SJCRH30 (cell line): ENCODE measurements at regions not wholly inside any gene's neighbourhood (a gene's known extent, or its start where the extent isn't known, plus 50 kb on each side); places are given as distances from the start of the nearest gene placed in this dataset.

Experiments
- DNase-seq, 2 experiments: peaks; one replicate each; pipeline ENCODE4 v3.0.0-alpha.2; 2015 to 2020
- H3K27ac ChIP-seq: fragments of 250-450 bp; sonication (Bioruptor Pico); 2 replicates; pipeline ENCODE4 v1.5.1; 2020; ENCODE audit warnings: mild to moderate bottlenecking, moderate library complexity
- H3K27me3 ChIP-seq: fragments of 250-450 bp; sonication (Bioruptor Pico); 2 replicates; pipeline ENCODE4 v1.5.1; 2020; ENCODE audit warnings: mild to moderate bottlenecking, moderate library complexity
- H3K36me3 ChIP-seq: fragments of 250-450 bp; sonication (Bioruptor Pico); 2 replicates; pipeline ENCODE4 v1.5.1; 2020; ENCODE audit warnings: mild to moderate bottlenecking, moderate library complexity
- H3K4me1 ChIP-seq: fragments of 250-450 bp; sonication (Bioruptor Pico); 2 replicates; pipeline ENCODE4 v1.5.1; 2020; ENCODE audit warnings: mild to moderate bottlenecking, moderate library complexity
- H3K4me3 ChIP-seq: fragments of 250-450 bp; sonication (Bioruptor Pico); 2 replicates; pipeline ENCODE4 v1.5.1; 2020; ENCODE audit warnings: mild to moderate bottlenecking, moderate library complexity
- H3K9me3 ChIP-seq: fragments of 250-450 bp; sonication (Bioruptor Pico); replicated peaks from 2 replicates; pipeline ENCODE4 v1.5.1; 2020; ENCODE audit warnings: mild to moderate bottlenecking, moderate library complexity

GRCh38 chr14:58697930-58698642 lies 60.3 kb downstream of the DACT1 start:
- DNase-seq: no peak
- Histone ChIP-seq H3K27ac (no peak overlapping the region), H3K27me3 (no peaks in the 10 kb centered on the region), H3K4me3 (no peak overlapping the region), H3K4me1 (no peaks in the 10 kb centered on the region), H3K9me3 (no peaks in the 10 kb centered on the region), H3K36me3 (no peaks in the 10 kb centered on the region)

- no peaks in the 10 kb centered on the region for H3K4me1 ChIP-seq
- H3K27ac ChIP-seq: no peak overlapping the region
- H3K36me3 ChIP-seq: no peaks in the 10 kb centered on the region
- no peak for DNase-seq
- no peak overlapping the region for H3K4me3 ChIP-seq
- no peaks in the 10 kb centered on the region for H3K9me3 ChIP-seq
- no peaks in the 10 kb centered on the region for H3K27me3 ChIP-seq
These were observed 62.0 kb downstream of the DACT1 start for GRCh38 chr14:58699681-58700205.

- H3K27ac ChIP-seq: no peak overlapping the region
- no peaks in the 10 kb centered on the region for H3K36me3 ChIP-seq
- no peaks in the 10 kb centered on the region for H3K4me1 ChIP-seq
- H3K27me3 ChIP-seq: no peaks in the 10 kb centered on the region
- no peaks in the 10 kb centered on the region for H3K9me3 ChIP-seq
- no peak overlapping the region for H3K4me3 ChIP-seq
- no peak for DNase-seq
These were observed 63.4 kb downstream of the DACT1 start for GRCh38 chr14:58701156-58701555.

GRCh38 chr14:58701604-58702003 lies 63.8 kb downstream of the DACT1 start:
- H3K27me3 ChIP-seq: no peaks in the 10 kb centered on the region
- no peak for DNase-seq
- no peak overlapping the region for H3K4me3 ChIP-seq
- H3K4me1 ChIP-seq: no peaks in the 10 kb centered on the region
- no peaks in the 10 kb centered on the region for H3K36me3 ChIP-seq
- no peaks in the 10 kb centered on the region for H3K9me3 ChIP-seq
- no peak overlapping the region for H3K27ac ChIP-seq

GRCh38 chr14:58702441-58703160 lies 64.8 kb downstream of the DACT1 start:
- Histone ChIP-seq H3K27me3 (no peaks in the 10 kb centered on the region), H3K4me3 (no peak overlapping the region), H3K27ac (no peak overlapping the region), H3K9me3 (no peaks in the 10 kb centered on the region), H3K4me1 (no peaks in the 10 kb centered on the region), H3K36me3 (no peaks in the 10 kb centered on the region)
- no peak for DNase-seq

GRCh38 chr14:58703161-58703506 lies 65.4 kb downstream of the DACT1 start:
- H3K4me3 ChIP-seq: no peak overlapping the region
- H3K27ac ChIP-seq: no peak overlapping the region
- H3K27me3 ChIP-seq: no peaks in the 10 kb centered on the region
- no peaks in the 10 kb centered on the region for H3K4me1 ChIP-seq
- H3K36me3 ChIP-seq: no peaks in the 10 kb centered on the region
- no peaks in the 10 kb centered on the region for H3K9me3 ChIP-seq
- no peak for DNase-seq

- no peak overlapping the region for H3K27ac ChIP-seq
- DNase-seq: no peak
- no peaks in the 10 kb centered on the region for H3K36me3 ChIP-seq
- no peaks in the 10 kb centered on the region for H3K27me3 ChIP-seq
- H3K4me1 ChIP-seq: 0 out of 2 replicates have a peak, but pooled peaks cover 2% of the 10 kb centered on the region
- no peaks in the 10 kb centered on the region for H3K9me3 ChIP-seq
- no peak overlapping the region for H3K4me3 ChIP-seq
These were observed 67.3 kb downstream of the DACT1 start for GRCh38 chr14:58705066-58705465.

- no peaks in the 10 kb centered on the region for H3K9me3 ChIP-seq
- no peak overlapping the region for H3K27ac ChIP-seq
- no peak for DNase-seq
- H3K27me3 ChIP-seq: no peaks in the 10 kb centered on the region
- H3K4me1 ChIP-seq: 0 out of 2 replicates have a peak, but pooled peaks cover 4% of the 10 kb centered on the region
- H3K4me3 ChIP-seq: no peak overlapping the region
- no peaks in the 10 kb centered on the region for H3K36me3 ChIP-seq
These were observed 70.2 kb downstream of the DACT1 start for GRCh38 chr14:58707949-58708348.

GRCh38 chr14:58709949-58710348 lies 72.2 kb downstream of the DACT1 start:
- Histone ChIP-seq H3K4me3 (no peak overlapping the region), H3K9me3 (no peaks in the 10 kb centered on the region), H3K27me3 (no peaks in the 10 kb centered on the region), H3K27ac (no peak overlapping the region), H3K36me3 (no peaks in the 10 kb centered on the region), H3K4me1 (peaks cover 10% of the 10 kb centered on the region; the same call in 1 of the 2 replicates)
- DNase-seq: no peak

GRCh38 chr14:58711382-58711781 lies 73.6 kb downstream of the DACT1 start:
- H3K36me3 ChIP-seq: no peaks in the 10 kb centered on the region
- peaks cover 10% of the 10 kb centered on the region for H3K4me1 ChIP-seq
- no peak for DNase-seq
- no peak overlapping the region for H3K4me3 ChIP-seq
- no peaks in the 10 kb centered on the region for H3K9me3 ChIP-seq
- H3K27me3 ChIP-seq: no peaks in the 10 kb centered on the region
- H3K27ac ChIP-seq: no peak overlapping the region

- Histone ChIP-seq H3K27me3 (no peaks in the 10 kb centered on the region), H3K4me3 (no peak overlapping the region), H3K36me3 (no peaks in the 10 kb centered on the region), H3K4me1 (peaks cover 20% of the 10 kb centered on the region), H3K9me3 (no peaks in the 10 kb centered on the region), H3K27ac (no peak overlapping the region)
- no peak for DNase-seq
These were observed 74.6 kb downstream of the DACT1 start for GRCh38 chr14:58712357-58712756.

- no peak overlapping the region for H3K27ac ChIP-seq
- H3K36me3 ChIP-seq: no peaks in the 10 kb centered on the region
- peaks cover 31% of the 10 kb centered on the region for H3K4me1 ChIP-seq
- H3K9me3 ChIP-seq: no peaks in the 10 kb centered on the region
- no peaks in the 10 kb centered on the region for H3K27me3 ChIP-seq
- H3K4me3 ChIP-seq: no peak overlapping the region
- no peak for DNase-seq
These were observed 75.9 kb downstream of the DACT1 start for GRCh38 chr14:58713677-58714076.

- H3K9me3 ChIP-seq: no peaks in the 10 kb centered on the region
- H3K4me3 ChIP-seq: no peak overlapping the region
- H3K36me3 ChIP-seq: no peaks in the 10 kb centered on the region
- peaks cover 29% of the 10 kb centered on the region for H3K4me1 ChIP-seq
- H3K27ac ChIP-seq: peak overlapping the region; percentile 59; the same call in 1 of the 2 replicates
- no peaks in the 10 kb centered on the region for H3K27me3 ChIP-seq
- no peak for DNase-seq
These were observed 78.9 kb downstream of the DACT1 start for GRCh38 chr14:58716706-58717105.

- Histone ChIP-seq H3K27ac (peak overlapping the region; percentile 59), H3K36me3 (no peaks in the 10 kb centered on the region)
- DNase-seq: no peak
These were observed 79.4 kb downstream of the DACT1 start for GRCh38 chr14:58717211-58717610.

GRCh38 chr14:58717813-58718212 lies 80.1 kb downstream of the DACT1 start:
- DNase-seq: peak; percentile 37 to 69
- Histone ChIP-seq H3K36me3 (no peaks in the 10 kb centered on the region), H3K27me3 (no peaks in the 10 kb centered on the region), H3K9me3 (no peaks in the 10 kb centered on the region), H3K27ac (peak overlapping the region; percentile 59), H3K4me3 (no peak overlapping the region), H3K4me1 (peaks cover 29% of the 10 kb centered on the region)

More at GRCh38 chr14:58717211-58717610, 79.4 kb downstream of the DACT1 start:
- H3K9me3 ChIP-seq: no peaks in the 10 kb centered on the region
- peaks cover 29% of the 10 kb centered on the region for H3K4me1 ChIP-seq
- no peak overlapping the region for H3K4me3 ChIP-seq
- H3K27me3 ChIP-seq: no peaks in the 10 kb centered on the region
